ENCODE measurements at regions not wholly inside any gene's neighbourhood (a gene's known extent, or its start where the extent isn't known, plus 50 kb on each side); places are given as distances from the start of the nearest gene placed in this dataset.

DNA sequence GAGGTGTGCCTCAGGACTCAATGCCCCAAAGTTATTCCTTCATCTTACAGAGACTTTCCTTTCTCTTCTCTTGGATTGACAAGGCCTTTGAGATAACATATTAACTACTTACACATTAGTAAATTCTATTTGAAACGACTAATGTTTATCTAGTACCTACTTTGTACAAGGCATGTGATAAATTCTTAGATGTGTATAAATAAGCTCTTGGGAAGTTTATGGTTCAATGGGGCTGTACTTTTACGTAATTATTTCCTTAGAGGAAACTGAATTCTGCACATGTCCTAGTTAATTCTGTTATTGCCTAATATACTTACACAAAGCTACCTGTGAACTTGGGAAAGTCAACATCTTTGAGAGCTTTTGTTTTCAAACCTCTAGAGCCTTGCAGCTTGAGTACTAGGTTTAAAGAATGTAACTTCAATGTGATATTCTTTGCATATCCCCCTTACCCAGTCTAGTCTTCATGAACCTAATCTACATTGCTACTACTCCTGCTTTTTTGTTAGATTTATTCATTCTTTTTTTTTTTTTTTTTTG is 58.5 kb upstream of the RAP2B start:
- ATAC-seq = no peak
- TF ChIP-seq RARB (CRISPR knock-in tag; IDR thresholded peaks at IDR 0.05) (no peak), PPARA (CRISPR knock-in tag; IDR thresholded peaks at IDR 0.05; ENCODE audit: borderline replicate concordance) (no peak), SNAI2 (CRISPR knock-in tag; IDR thresholded peaks at IDR 0.05) (no peak), ZNF8 (CRISPR knock-in tag; IDR thresholded peaks at IDR 0.05) (no peak), ESRRG (CRISPR knock-in tag; IDR thresholded peaks at IDR 0.05) (no peak), ZFP30 (CRISPR knock-in tag; IDR thresholded peaks at IDR 0.05) (no peak), ZNF70 (CRISPR knock-in tag; IDR thresholded peaks at IDR 0.05) (no peak), OSR1 (CRISPR knock-in tag; IDR thresholded peaks at IDR 0.05) (no peak), ISL1 (CRISPR knock-in tag; IDR thresholded peaks at IDR 0.05) (no peak), TSHZ2 (CRISPR knock-in tag; IDR thresholded peaks at IDR 0.05) (no peak)
- TF ChIP-seq, protein P1, sequence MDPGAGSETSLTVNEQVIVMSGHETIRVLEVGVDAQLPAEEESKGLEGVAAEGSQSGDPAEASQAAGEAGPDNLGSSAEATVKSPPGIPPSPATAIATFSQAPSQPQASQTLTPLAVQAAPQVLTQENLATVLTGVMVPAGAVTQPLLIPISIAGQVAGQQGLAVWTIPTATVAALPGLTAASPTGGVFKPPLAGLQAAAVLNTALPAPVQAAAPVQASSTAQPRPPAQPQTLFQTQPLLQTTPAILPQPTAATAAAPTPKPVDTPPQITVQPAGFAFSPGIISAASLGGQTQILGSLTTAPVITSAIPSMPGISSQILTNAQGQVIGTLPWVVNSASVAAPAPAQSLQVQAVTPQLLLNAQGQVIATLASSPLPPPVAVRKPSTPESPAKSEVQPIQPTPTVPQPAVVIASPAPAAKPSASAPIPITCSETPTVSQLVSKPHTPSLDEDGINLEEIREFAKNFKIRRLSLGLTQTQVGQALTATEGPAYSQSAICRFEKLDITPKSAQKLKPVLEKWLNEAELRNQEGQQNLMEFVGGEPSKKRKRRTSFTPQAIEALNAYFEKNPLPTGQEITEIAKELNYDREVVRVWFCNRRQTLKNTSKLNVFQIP (CRISPR knock-in tag; IDR thresholded peaks at IDR 0.05; ENCODE audit: borderline replicate concordance, low read depth) = no peak

DNA sequence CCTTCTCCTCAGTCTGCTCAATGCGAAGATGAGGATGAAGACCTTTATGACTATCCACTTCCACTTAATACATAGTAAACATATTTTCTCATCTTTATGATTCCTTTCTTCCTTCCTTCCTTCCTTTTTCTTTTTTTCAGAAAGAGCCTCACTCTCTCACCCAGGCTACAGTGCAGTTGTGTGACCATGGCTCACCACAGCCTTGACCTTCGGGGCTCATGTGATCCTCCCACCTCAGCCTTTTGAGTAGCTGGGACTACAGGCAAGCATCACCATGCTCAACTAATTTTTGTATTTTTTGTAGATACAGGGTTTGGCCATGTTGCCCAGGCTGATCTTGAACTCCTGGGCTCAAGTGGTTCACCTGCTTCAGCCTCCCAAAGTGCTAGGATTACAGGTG is 52.0 kb upstream of the RAP2B start:
- TF ChIP-seq, protein P1 (CRISPR knock-in tag; IDR thresholded peaks at IDR 0.05; ENCODE audit: borderline replicate concordance, low read depth) = no peak
- TF ChIP-seq PPARA (CRISPR knock-in tag; IDR thresholded peaks at IDR 0.05; ENCODE audit: borderline replicate concordance) = no peak
- no peak for TF ChIP-seq TSHZ2 (CRISPR knock-in tag; IDR thresholded peaks at IDR 0.05)
- TF ChIP-seq PATZ1 (CRISPR knock-in tag; IDR thresholded peaks at IDR 0.05; ENCODE audit: borderline replicate concordance) = no peak
- ATAC-seq = no peak

- TF ChIP-seq ESRRG (CRISPR knock-in tag; IDR thresholded peaks at IDR 0.05) (no peak), PATZ1 (CRISPR knock-in tag; IDR thresholded peaks at IDR 0.05; ENCODE audit: borderline replicate concordance) (no peak), CREB5 (CRISPR knock-in tag; IDR thresholded peaks at IDR 0.05; ENCODE audit: low read depth) (no peak), TSHZ2 (CRISPR knock-in tag; IDR thresholded peaks at IDR 0.05) (no peak), GLIS3 (CRISPR knock-in tag; IDR thresholded peaks at IDR 0.05) (no peak)
- TF ChIP-seq, protein P2, sequence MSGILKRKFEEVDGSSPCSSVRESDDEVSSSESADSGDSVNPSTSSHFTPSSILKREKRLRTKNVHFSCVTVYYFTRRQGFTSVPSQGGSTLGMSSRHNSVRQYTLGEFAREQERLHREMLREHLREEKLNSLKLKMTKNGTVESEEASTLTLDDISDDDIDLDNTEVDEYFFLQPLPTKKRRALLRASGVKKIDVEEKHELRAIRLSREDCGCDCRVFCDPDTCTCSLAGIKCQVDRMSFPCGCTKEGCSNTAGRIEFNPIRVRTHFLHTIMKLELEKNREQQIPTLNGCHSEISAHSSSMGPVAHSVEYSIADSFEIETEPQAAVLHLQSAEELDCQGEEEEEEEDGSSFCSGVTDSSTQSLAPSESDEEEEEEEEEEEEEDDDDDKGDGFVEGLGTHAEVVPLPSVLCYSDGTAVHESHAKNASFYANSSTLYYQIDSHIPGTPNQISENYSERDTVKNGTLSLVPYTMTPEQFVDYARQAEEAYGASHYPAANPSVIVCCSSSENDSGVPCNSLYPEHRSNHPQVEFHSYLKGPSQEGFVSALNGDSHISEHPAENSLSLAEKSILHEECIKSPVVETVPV (CRISPR knock-in tag; IDR thresholded peaks at IDR 0.05) = no peak
- ATAC-seq = no peak; the same call in 2 of the 3 replicates
Observed at GRCh38 chr3:153111016-153111415, 51.0 kb upstream of the RAP2B start.
